ENCODE measurements at regions not wholly inside any gene's neighbourhood (a gene's known extent, or its start where the extent isn't known, plus 50 kb on each side); places are given as distances from the start of the nearest gene placed in this dataset.

DNA sequence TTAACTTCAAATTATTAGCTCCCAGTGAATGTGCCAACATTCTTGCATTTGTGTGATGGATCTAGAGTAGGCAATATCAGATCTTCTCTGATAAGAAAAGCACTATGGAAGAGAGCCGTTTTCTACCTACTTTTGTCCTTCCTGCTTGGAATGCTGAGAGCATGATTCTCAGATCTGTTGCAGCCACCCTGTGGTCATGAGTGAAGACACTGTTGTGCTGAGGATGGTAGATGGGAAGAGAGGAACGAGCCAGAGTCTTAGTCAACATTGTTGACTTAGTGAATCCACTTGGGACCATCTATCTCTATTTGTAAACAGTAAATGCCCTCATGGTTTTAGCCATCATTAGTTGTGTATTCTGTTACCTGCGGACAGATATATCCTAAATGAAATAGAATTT, 202.6 kb downstream of the CD109 start:
- Histone ChIP-seq H3K27me3 (no peaks in the 10 kb centered on the region), H3K4me3 (no peak overlapping the region), H3K9me3 (peaks cover 0 to 19% (median 8%) of the 10 kb centered on the region in 3 donors), H3K27ac (no peak overlapping the region), H3K36me3 (no peaks in the 10 kb centered on the region), H3K4me1 (no peaks in the 10 kb centered on the region)
- DNase-seq, result no peak
- 53 to 72% methylated on average over 3 of the region's 3 CpGs for WGBS, 2 donors
- TF ChIP-seq, protein P1, sequence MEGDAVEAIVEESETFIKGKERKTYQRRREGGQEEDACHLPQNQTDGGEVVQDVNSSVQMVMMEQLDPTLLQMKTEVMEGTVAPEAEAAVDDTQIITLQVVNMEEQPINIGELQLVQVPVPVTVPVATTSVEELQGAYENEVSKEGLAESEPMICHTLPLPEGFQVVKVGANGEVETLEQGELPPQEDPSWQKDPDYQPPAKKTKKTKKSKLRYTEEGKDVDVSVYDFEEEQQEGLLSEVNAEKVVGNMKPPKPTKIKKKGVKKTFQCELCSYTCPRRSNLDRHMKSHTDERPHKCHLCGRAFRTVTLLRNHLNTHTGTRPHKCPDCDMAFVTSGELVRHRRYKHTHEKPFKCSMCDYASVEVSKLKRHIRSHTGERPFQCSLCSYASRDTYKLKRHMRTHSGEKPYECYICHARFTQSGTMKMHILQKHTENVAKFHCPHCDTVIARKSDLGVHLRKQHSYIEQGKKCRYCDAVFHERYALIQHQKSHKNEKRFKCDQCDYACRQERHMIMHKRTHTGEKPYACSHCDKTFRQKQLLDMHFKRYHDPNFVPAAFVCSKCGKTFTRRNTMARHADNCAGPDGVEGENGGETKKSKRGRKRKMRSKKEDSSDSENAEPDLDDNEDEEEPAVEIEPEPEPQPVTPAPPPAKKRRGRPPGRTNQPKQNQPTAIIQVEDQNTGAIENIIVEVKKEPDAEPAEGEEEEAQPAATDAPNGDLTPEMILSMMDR (IDR thresholded peaks at IDR 0.05), result no peak
- TF ChIP-seq POLR2A (IDR thresholded peaks at IDR 0.05), result no peak
- intact Hi-C loops (cut with DNase I), result no loop called here

DNA sequence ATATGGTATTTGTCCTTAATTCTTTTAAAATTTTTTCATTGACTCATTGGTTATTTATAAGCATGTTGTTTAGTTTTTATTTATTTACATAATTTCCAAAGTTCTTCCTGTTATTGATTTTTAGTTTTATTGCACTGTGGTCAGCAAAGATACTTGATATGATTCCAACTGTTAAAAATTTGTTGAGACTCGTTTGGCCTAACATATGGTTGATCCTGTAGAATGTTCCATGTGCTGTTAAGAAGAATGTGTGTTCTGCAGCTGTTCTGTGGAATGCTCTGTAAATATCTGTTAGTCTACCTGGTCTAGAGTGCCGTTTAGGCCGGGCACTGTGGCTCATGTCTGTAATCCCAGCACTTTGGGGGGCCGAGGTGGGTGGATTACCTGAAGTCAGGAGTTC, 197.7 kb downstream of the CD109 start:
- no peaks in the 10 kb centered on the region for H3K27me3 ChIP-seq
- H3K36me3 ChIP-seq, result no peaks in the 10 kb centered on the region
- intact Hi-C loops (cut with DNase I), result no loop called here
- H3K9me3 ChIP-seq, result no peaks in the 10 kb centered on the region
- no peaks in the 10 kb centered on the region for H3K4me1 ChIP-seq
- no peak for DNase-seq
- TF ChIP-seq, protein P1 (IDR thresholded peaks at IDR 0.05), result no peak
- TF ChIP-seq POLR2A (IDR thresholded peaks at IDR 0.05), result no peak
- H3K4me3 ChIP-seq, result no peak overlapping the region
- WGBS, 2 donors, result 51 to 87% methylated on average over 3 to 4 of the region's 4 CpGs
- H3K27ac ChIP-seq, result no peak overlapping the region

DNA sequence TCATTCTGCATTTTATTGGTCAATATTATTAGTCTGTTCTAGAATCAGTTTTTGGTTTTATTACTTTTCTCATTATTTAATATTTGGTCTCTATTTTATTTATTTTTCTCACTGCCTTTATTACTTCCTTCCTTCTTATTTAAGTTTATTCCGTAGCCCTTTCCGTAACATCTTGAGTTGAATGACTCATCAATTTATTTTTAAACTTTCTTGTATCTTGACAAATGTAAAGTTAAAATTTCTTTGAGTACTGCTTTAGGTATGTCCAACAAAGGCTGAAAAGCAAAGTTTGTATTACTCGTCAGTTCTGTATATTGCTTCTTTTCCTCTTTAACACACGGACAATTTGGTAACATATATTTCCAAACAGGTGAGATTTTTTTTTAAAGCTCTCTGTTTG, 192.0 kb downstream of the CD109 start:
- Histone ChIP-seq H3K4me3 (no peak overlapping the region), H3K27me3 (no peaks in the 10 kb centered on the region), H3K9me3 (no peaks in the 10 kb centered on the region), H3K4me1 (no peaks in the 10 kb centered on the region), H3K27ac (no peak overlapping the region), H3K36me3 (no peaks in the 10 kb centered on the region)
- no peak for TF ChIP-seq POLR2A (IDR thresholded peaks at IDR 0.05)
- no peak for DNase-seq
- WGBS, 2 donors, result 65% methylated on average over 4 of the region's 4 CpGs; no CpG with 5 or more reads in 1 of the 2 donors
- intact Hi-C loops (cut with DNase I), result no loop called here

DNA sequence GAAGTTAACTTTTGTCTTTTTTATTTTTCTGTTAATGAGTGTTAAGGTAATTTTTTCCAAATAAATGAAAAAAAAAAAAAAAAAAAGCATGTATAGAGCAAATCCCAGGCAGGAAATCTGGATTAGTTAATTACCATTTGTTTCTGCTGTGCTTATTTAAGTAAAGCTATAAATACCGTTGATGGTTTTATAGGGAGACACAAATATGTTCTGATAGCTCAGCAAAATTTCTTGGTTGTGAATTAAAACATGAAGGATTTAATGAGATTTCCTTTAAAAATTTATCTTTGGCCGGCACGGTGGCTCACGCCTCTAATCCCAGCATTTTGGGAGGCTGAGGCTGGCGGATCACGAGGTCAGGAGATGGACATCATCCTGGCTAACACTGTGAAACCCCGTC, 189.4 kb downstream of the CD109 start:
- H3K4me1 ChIP-seq, result no peaks in the 10 kb centered on the region
- no peak overlapping the region for H3K4me3 ChIP-seq
- H3K27ac ChIP-seq, result no peak overlapping the region
- H3K36me3 ChIP-seq, result no peaks in the 10 kb centered on the region
- H3K9me3 ChIP-seq, result no peaks in the 10 kb centered on the region
- DNase-seq, result no peak
- H3K27me3 ChIP-seq, result no peaks in the 10 kb centered on the region
- WGBS, 2 donors, result 65% methylated on average over 7 of the region's 7 CpGs; no CpG with 5 or more reads in 1 of the 2 donors
- intact Hi-C loops (cut with DNase I), result no loop called here
- TF ChIP-seq, protein P1 (IDR thresholded peaks at IDR 0.05), result no peak
- no peak for TF ChIP-seq POLR2A (IDR thresholded peaks at IDR 0.05)

DNA sequence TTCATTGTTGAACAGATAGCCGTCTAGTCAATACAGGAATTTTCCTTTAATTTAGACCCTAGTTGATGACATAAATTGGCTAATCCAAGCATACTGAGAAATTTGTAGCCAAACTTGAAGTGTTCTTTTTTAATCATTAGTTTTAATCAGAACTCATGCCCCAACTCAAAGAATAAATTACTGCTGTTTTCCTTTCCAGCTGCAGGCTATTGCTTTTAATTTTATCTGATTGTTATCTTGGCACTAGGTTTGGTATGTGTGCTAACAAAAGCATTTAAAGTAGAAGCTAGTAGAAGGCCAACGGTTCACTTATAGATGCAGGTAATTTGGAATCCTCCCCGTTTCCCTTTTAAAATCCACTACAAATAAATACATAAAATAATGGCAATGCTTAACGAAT, 188.5 kb downstream of the CD109 start:
- no peak for DNase-seq
- H3K9me3 ChIP-seq, result no peaks in the 10 kb centered on the region
- TF ChIP-seq, protein P1 (IDR thresholded peaks at IDR 0.05), result no peak
- no peak for TF ChIP-seq POLR2A (IDR thresholded peaks at IDR 0.05)

More for the DNA sequence above, 188.5 kb downstream of the CD109 start:
- no peak overlapping the region for H3K4me3 ChIP-seq
- WGBS, 2 donors, result 69% methylated on average over 4 of the region's 4 CpGs; no CpG with 5 or more reads in 1 of the 2 donors
- H3K36me3 ChIP-seq, result no peaks in the 10 kb centered on the region
- intact Hi-C loops (cut with DNase I), result no loop called here
- no peaks in the 10 kb centered on the region for H3K27me3 ChIP-seq
- no peak overlapping the region for H3K27ac ChIP-seq
- H3K4me1 ChIP-seq, result no peaks in the 10 kb centered on the region
